ENCODE measurements at regions not wholly inside any gene's neighbourhood (a gene's known extent, or its start where the extent isn't known, plus 50 kb on each side); places are given as distances from the start of the nearest gene placed in this dataset.
A peak's percentile ranks its signal among the peaks of the same experiment; 100 is the strongest.

DNA sequence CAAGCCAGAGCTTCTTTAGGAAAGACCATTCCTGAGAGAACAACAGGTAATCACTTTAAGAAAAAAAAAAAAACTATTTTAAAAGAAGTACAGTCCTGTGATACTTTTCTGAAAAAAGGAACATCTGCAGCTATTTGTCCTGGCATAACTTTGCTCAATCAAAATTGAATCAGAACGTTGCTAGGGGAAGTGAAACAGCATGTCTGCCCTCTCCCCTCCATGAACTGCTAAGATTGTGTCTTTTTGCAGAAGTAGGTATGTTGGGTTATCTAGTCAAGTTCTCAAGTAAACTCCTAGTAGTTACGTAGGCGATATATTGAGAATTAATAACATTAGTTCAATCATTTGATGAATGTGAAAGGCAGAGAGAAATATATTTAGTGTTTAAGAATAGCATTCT is 1013.3 kb downstream of the TUSC7 start:
- in situ Hi-C loops (cut with HindIII; ENCODE audit: low sequenced_read_pairs), result no loop called here
- no peak overlapping the region for H3K4me3 ChIP-seq (ENCODE audit: low read depth, low read length)
- no peak for TF ChIP-seq CTCF (IDR thresholded peaks at IDR 0.05; ENCODE audit: low read depth, low read length)
- DNase-seq (ENCODE audit: low read depth, low spot score), result no peak

- H3K4me3 ChIP-seq (ENCODE audit: low read depth, low read length), result no peak overlapping the region
- no peak for DNase-seq (ENCODE audit: low read depth, low spot score)
- in situ Hi-C loops (cut with HindIII; ENCODE audit: low sequenced_read_pairs), result no loop called here
- TF ChIP-seq CTCF (IDR thresholded peaks at IDR 0.05; ENCODE audit: low read depth, low read length), result no peak
Measured at GRCh38 chr3:117723825-117724224, 1014.2 kb downstream of the TUSC7 start.

- in situ Hi-C loops (cut with HindIII; ENCODE audit: low sequenced_read_pairs), result no loop called here
Measured at GRCh38 chr3:117725314-117725713, 1015.7 kb downstream of the TUSC7 start.

GRCh38 chr3:117726776-117727175 is 1017.2 kb downstream of the TUSC7 start:
- in situ Hi-C loops (cut with HindIII; ENCODE audit: low sequenced_read_pairs), result no loop called here
- H3K4me3 ChIP-seq (ENCODE audit: low read depth, low read length), result no peak overlapping the region
- no peak for DNase-seq (ENCODE audit: low read depth, low spot score)
- TF ChIP-seq CTCF (IDR thresholded peaks at IDR 0.05; ENCODE audit: low read depth, low read length), result no peak

More at GRCh38 chr3:117725314-117725713, 1015.7 kb downstream of the TUSC7 start:
- no peak overlapping the region for H3K4me3 ChIP-seq (ENCODE audit: low read depth, low read length)
- no peak for TF ChIP-seq CTCF (IDR thresholded peaks at IDR 0.05; ENCODE audit: low read depth, low read length)
- no peak for DNase-seq (ENCODE audit: low read depth, low spot score)

DNA sequence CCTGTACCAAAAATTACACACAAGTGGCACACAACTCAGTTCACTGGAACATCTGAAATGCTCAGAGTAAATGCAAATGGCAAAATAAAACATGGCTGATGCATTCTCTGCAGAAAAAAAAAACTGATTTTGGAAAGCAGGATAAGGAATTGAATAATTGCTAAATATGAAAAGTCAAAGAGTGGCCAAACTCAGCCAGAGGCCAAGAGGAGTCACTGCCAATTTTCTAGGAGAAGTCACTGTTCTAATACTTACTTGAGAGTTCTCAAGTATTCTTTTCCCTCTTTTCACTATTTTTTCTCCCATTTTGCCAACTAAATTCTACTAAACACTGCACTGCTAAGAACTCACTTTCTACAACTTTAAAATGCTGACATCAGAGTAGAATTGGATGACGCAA is 1018.6 kb downstream of the TUSC7 start:
- H3K4me3 ChIP-seq (ENCODE audit: low read depth, low read length), result no peak overlapping the region
- no peak for DNase-seq (ENCODE audit: low read depth, low spot score)
- in situ Hi-C loops (cut with HindIII; ENCODE audit: low sequenced_read_pairs), result no loop called here
- no peak for TF ChIP-seq CTCF (IDR thresholded peaks at IDR 0.05; ENCODE audit: low read depth, low read length)

DNA sequence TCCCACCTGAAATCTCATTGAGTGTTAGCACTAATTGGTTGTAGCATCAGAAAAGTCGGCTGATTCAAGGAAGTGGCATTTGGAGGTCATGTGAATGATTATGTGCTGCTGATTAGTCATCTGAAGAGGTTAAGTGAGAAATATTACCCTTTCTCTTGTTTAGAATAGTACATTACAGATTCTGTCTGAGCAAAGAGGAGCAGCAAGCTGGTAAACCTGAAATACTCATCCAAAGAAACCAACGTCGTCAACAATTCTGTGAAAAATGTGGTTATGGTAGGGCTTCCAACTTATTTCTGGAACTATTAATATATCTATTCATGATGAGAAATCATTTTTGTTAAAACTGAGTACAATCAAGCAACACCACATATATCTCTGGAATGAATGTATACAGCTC is 1024.9 kb downstream of the TUSC7 start:
- H3K4me3 ChIP-seq (ENCODE audit: low read depth, low read length), result no peak overlapping the region
- TF ChIP-seq CTCF (IDR thresholded peaks at IDR 0.05; ENCODE audit: low read depth, low read length), result no peak
- peak; percentile 54 for DNase-seq (ENCODE audit: low read depth, low spot score)
- in situ Hi-C loops (cut with HindIII; ENCODE audit: low sequenced_read_pairs), result no loop called here

Data from astrocyte of the spinal cord (primary cell).